ENCODE measurements at regions not wholly inside any gene's neighbourhood (a gene's known extent, or its start where the extent isn't known, plus 50 kb on each side); places are given as distances from the start of the nearest gene placed in this dataset.

GRCh38 chr11:98143661-98144060 lies 877.1 kb upstream of the CNTN5 start:
- no peak overlapping the region for H3K4me3 Mint-ChIP-seq
- H3K4me1 Mint-ChIP-seq: no peaks in the 10 kb centered on the region
- no peak for ATAC-seq (ENCODE audit: low read depth)
- peaks cover 2% of the 10 kb centered on the region for H3K9me3 Mint-ChIP-seq
- POLR2A ChIA-PET: no interaction called here
- DNase-seq: no peak
- no peaks in the 10 kb centered on the region for H3K27me3 Mint-ChIP-seq
- no peak overlapping the region for H3K27ac Mint-ChIP-seq
- H3K36me3 Mint-ChIP-seq: no peaks in the 10 kb centered on the region

GRCh38 chr11:98153752-98154151 lies 867.0 kb upstream of the CNTN5 start:
- Mint-ChIP-seq H3K9me3 (peaks cover 5% of the 10 kb centered on the region), H3K27ac (no peak overlapping the region), H3K4me1 (no peaks in the 10 kb centered on the region), H3K36me3 (no peaks in the 10 kb centered on the region), H3K27me3 (no peaks in the 10 kb centered on the region), H3K4me3 (no peak overlapping the region)
- no peak for DNase-seq
- POLR2A ChIA-PET: no interaction called here
- no peak for ATAC-seq (ENCODE audit: low read depth)

GRCh38 chr11:98155696-98156095 lies 865.1 kb upstream of the CNTN5 start:
- H3K4me1 Mint-ChIP-seq: no peaks in the 10 kb centered on the region
- H3K36me3 Mint-ChIP-seq: no peaks in the 10 kb centered on the region
- no peaks in the 10 kb centered on the region for H3K27me3 Mint-ChIP-seq
- POLR2A ChIA-PET: no interaction called here
- H3K9me3 Mint-ChIP-seq: peaks cover 10% of the 10 kb centered on the region
- no peak for ATAC-seq (ENCODE audit: low read depth)
- H3K4me3 Mint-ChIP-seq: no peak overlapping the region
- no peak overlapping the region for H3K27ac Mint-ChIP-seq
- no peak for DNase-seq

- H3K27me3 Mint-ChIP-seq: no peaks in the 10 kb centered on the region
- H3K27ac Mint-ChIP-seq: no peak overlapping the region
- no peaks in the 10 kb centered on the region for H3K36me3 Mint-ChIP-seq
- POLR2A ChIA-PET: no interaction called here
- no peak for DNase-seq
- ATAC-seq (ENCODE audit: low read depth): no peak
- H3K4me1 Mint-ChIP-seq: no peaks in the 10 kb centered on the region
- H3K4me3 Mint-ChIP-seq: no peak overlapping the region
- H3K9me3 Mint-ChIP-seq: no peaks in the 10 kb centered on the region
Observed at GRCh38 chr11:98177925-98178324, 842.8 kb upstream of the CNTN5 start.

GRCh38 chr11:98180511-98180910 lies 840.2 kb upstream of the CNTN5 start:
- H3K36me3 Mint-ChIP-seq: no peaks in the 10 kb centered on the region
- H3K4me1 Mint-ChIP-seq: no peaks in the 10 kb centered on the region
- no peak overlapping the region for H3K4me3 Mint-ChIP-seq
- no peaks in the 10 kb centered on the region for H3K27me3 Mint-ChIP-seq
- no peak for DNase-seq
- H3K9me3 Mint-ChIP-seq: no peaks in the 10 kb centered on the region
- POLR2A ChIA-PET: no interaction called here
- ATAC-seq (ENCODE audit: low read depth): no peak
- H3K27ac Mint-ChIP-seq: no peak overlapping the region

- H3K36me3 Mint-ChIP-seq: no peaks in the 10 kb centered on the region
- H3K9me3 Mint-ChIP-seq: no peaks in the 10 kb centered on the region
- no peak overlapping the region for H3K4me3 Mint-ChIP-seq
- H3K27me3 Mint-ChIP-seq: no peaks in the 10 kb centered on the region
- H3K27ac Mint-ChIP-seq: no peak overlapping the region
- DNase-seq (no peak), ATAC-seq (ENCODE audit: low read depth) (no peak)
- POLR2A ChIA-PET: no interaction called here
- H3K4me1 Mint-ChIP-seq: no peaks in the 10 kb centered on the region
Observed at GRCh38 chr11:98180921-98181320, 839.8 kb upstream of the CNTN5 start.

GRCh38 chr11:98183034-98183433 lies 837.7 kb upstream of the CNTN5 start:
- POLR2A ChIA-PET: no interaction called here

GRCh38 chr11:98185245-98185644 lies 835.5 kb upstream of the CNTN5 start:
- Mint-ChIP-seq H3K4me1 (no peaks in the 10 kb centered on the region), H3K27me3 (no peaks in the 10 kb centered on the region), H3K36me3 (no peaks in the 10 kb centered on the region), H3K4me3 (no peak overlapping the region), H3K27ac (no peak overlapping the region), H3K9me3 (no peaks in the 10 kb centered on the region)
- POLR2A ChIA-PET: interaction anchor here (0.6 kb wide), 1 partner anchor 628 kb away, joined by 3 read pairs; no protein-coding TSS in a partner anchor
- DNase-seq (no peak), ATAC-seq (ENCODE audit: low read depth) (no peak)

More at GRCh38 chr11:98183034-98183433, 837.7 kb upstream of the CNTN5 start:
- H3K36me3 Mint-ChIP-seq: no peaks in the 10 kb centered on the region
- ATAC-seq (ENCODE audit: low read depth): no peak
- no peak overlapping the region for H3K4me3 Mint-ChIP-seq
- DNase-seq: no peak
- no peaks in the 10 kb centered on the region for H3K4me1 Mint-ChIP-seq
- H3K9me3 Mint-ChIP-seq: no peaks in the 10 kb centered on the region
- no peak overlapping the region for H3K27ac Mint-ChIP-seq
- no peaks in the 10 kb centered on the region for H3K27me3 Mint-ChIP-seq

GRCh38 chr11:98194611-98195010 lies 826.1 kb upstream of the CNTN5 start:
- H3K27me3 Mint-ChIP-seq: no peaks in the 10 kb centered on the region
- POLR2A ChIA-PET: no interaction called here
- no peaks in the 10 kb centered on the region for H3K9me3 Mint-ChIP-seq
- no peaks in the 10 kb centered on the region for H3K36me3 Mint-ChIP-seq
- no peak overlapping the region for H3K27ac Mint-ChIP-seq
- DNase-seq (no peak), ATAC-seq (ENCODE audit: low read depth) (no peak)
- H3K4me1 Mint-ChIP-seq: no peaks in the 10 kb centered on the region
- no peak overlapping the region for H3K4me3 Mint-ChIP-seq

- no peaks in the 10 kb centered on the region for H3K9me3 Mint-ChIP-seq
- no peaks in the 10 kb centered on the region for H3K36me3 Mint-ChIP-seq
- no peaks in the 10 kb centered on the region for H3K27me3 Mint-ChIP-seq
- POLR2A ChIA-PET: no interaction called here
- no peak for DNase-seq
- no peak overlapping the region for H3K27ac Mint-ChIP-seq
- ATAC-seq (ENCODE audit: low read depth): no peak
- no peaks in the 10 kb centered on the region for H3K4me1 Mint-ChIP-seq
- no peak overlapping the region for H3K4me3 Mint-ChIP-seq
Observed at GRCh38 chr11:98195300-98195699, 825.4 kb upstream of the CNTN5 start.

GRCh38 chr11:98207086-98207485 lies 813.7 kb upstream of the CNTN5 start:
- no peak for DNase-seq
- POLR2A ChIA-PET: no interaction called here
- Mint-ChIP-seq H3K27me3 (no peaks in the 10 kb centered on the region), H3K27ac (no peak overlapping the region), H3K4me1 (no peaks in the 10 kb centered on the region), H3K9me3 (peaks cover 2% of the 10 kb centered on the region), H3K36me3 (no peaks in the 10 kb centered on the region), H3K4me3 (no peak overlapping the region)
- ATAC-seq (ENCODE audit: low read depth): no peak

GRCh38 chr11:98227278-98227677 lies 793.5 kb upstream of the CNTN5 start:
- no peaks in the 10 kb centered on the region for H3K9me3 Mint-ChIP-seq
- no peak overlapping the region for H3K27ac Mint-ChIP-seq
- H3K4me1 Mint-ChIP-seq: no peaks in the 10 kb centered on the region
- H3K36me3 Mint-ChIP-seq: no peaks in the 10 kb centered on the region
- ATAC-seq (ENCODE audit: low read depth) (no peak), DNase-seq (no peak)
- H3K27me3 Mint-ChIP-seq: no peaks in the 10 kb centered on the region
- POLR2A ChIA-PET: no interaction called here
- H3K4me3 Mint-ChIP-seq: no peak overlapping the region

GRCh38 chr11:98230678-98231077 lies 790.1 kb upstream of the CNTN5 start:
- Mint-ChIP-seq H3K9me3 (no peaks in the 10 kb centered on the region), H3K27ac (no peak overlapping the region), H3K4me1 (no peaks in the 10 kb centered on the region), H3K4me3 (no peak overlapping the region), H3K36me3 (no peaks in the 10 kb centered on the region), H3K27me3 (no peaks in the 10 kb centered on the region)
- DNase-seq (no peak), ATAC-seq (ENCODE audit: low read depth) (no peak)
- POLR2A ChIA-PET: no interaction called here

- Mint-ChIP-seq H3K4me1 (no peaks in the 10 kb centered on the region), H3K36me3 (no peaks in the 10 kb centered on the region), H3K27ac (no peak overlapping the region), H3K9me3 (no peaks in the 10 kb centered on the region), H3K27me3 (no peaks in the 10 kb centered on the region), H3K4me3 (no peak overlapping the region)
- POLR2A ChIA-PET: no interaction called here
- ATAC-seq (ENCODE audit: low read depth): no peak
- DNase-seq: no peak
Observed at GRCh38 chr11:98234698-98235097, 786.1 kb upstream of the CNTN5 start.

GRCh38 chr11:98243897-98244296 lies 776.9 kb upstream of the CNTN5 start:
- Mint-ChIP-seq H3K4me3 (no peak overlapping the region), H3K4me1 (no peaks in the 10 kb centered on the region), H3K9me3 (peaks cover 5% of the 10 kb centered on the region), H3K27me3 (no peaks in the 10 kb centered on the region), H3K27ac (no peak overlapping the region), H3K36me3 (no peaks in the 10 kb centered on the region)
- DNase-seq (no peak), ATAC-seq (ENCODE audit: low read depth) (no peak)
- POLR2A ChIA-PET: no interaction called here

Measured in activated naive CD8-positive, alpha-beta T cell treated with anti-CD3 and anti-CD28 coated beads, Interleukin-2, amount 10 ng/mL, durations not matched to agents 7 days and 5 days (primary cell).